GM19467 (cell line): ENCODE measurements at regions not wholly inside any gene's neighbourhood (a gene's known extent, or its start where the extent isn't known, plus 50 kb on each side); places are given as distances from the start of the nearest gene placed in this dataset.

Source experiments
- ATAC-seq: cut with Tn5 transposase; IDR thresholded peaks from one replicate; pipeline ENCODE4 v1.9.1; 2021; ENCODE audit warnings: mild to moderate bottlenecking, moderate library complexity; ENCODE audit not compliant: unreplicated experiment

- no peak for ATAC-seq
Measured at GRCh38 chr2:105458076-105458475, 59.2 kb upstream of the FHL2 start.

- ATAC-seq: no peak
Measured at GRCh38 chr2:105455488-105456003, 56.7 kb upstream of the FHL2 start.

- ATAC-seq: no peak
Measured at GRCh38 chr2:105454801-105455485, 56.1 kb upstream of the FHL2 start.

GRCh38 chr2:105451571-105452166, 52.8 kb upstream of the FHL2 start:
- no peak for ATAC-seq

- no peak for ATAC-seq
Measured at GRCh38 chr2:105450471-105450870, 51.6 kb upstream of the FHL2 start.

GRCh38 chr2:105449076-105449475, 50.2 kb upstream of the FHL2 start:
- no peak for ATAC-seq
